Astrocyte of the hippocampus (primary cell): ENCODE measurements at regions not wholly inside any gene's neighbourhood (a gene's known extent, or its start where the extent isn't known, plus 50 kb on each side); places are given as distances from the start of the nearest gene placed in this dataset.
"Not testable (repeated sequence)": the region's sequence is repeated elsewhere in the genome, so short reads cannot be mapped to it uniquely, and the experiment has no call there.

ENCODE experiments used
- DNase-seq: peaks from one replicate; pipeline ENCODE4 v3.0.0; 2011; ENCODE audit warnings: low read depth, low spot score

DNA sequence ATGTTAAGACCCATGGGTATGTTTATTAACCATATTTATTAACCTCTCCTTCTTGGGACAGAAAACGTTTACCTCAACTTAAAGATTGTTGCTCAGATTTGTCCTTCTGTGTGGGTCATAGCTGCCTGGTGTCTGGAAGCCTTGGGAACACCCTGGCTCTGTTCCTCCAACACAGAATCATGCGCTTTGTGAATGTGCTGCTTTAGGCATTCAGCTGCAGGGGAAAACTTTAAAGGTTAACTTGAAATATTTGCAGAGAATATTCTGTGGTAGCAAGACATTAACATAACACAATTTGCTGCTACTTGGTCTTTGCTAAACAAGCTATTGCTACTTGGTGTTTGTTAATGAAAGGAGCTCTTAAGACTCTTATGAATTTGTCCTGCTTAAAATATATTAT is 50.5 kb upstream of the THOC3 start:
- DNase-seq = not testable (repeated sequence)

GRCh38 chr5:176020852-176021251 is 52.7 kb upstream of the THOC3 start:
- not testable (repeated sequence) for DNase-seq

GRCh38 chr5:176023535-176023934 is 55.4 kb upstream of the THOC3 start:
- DNase-seq = not testable (repeated sequence)

GRCh38 chr5:176029445-176029844 is 61.3 kb upstream of the THOC3 start:
- DNase-seq = not testable (repeated sequence)

GRCh38 chr5:176030361-176031117 is 62.4 kb upstream of the THOC3 start:
- DNase-seq = not testable (repeated sequence)

DNA sequence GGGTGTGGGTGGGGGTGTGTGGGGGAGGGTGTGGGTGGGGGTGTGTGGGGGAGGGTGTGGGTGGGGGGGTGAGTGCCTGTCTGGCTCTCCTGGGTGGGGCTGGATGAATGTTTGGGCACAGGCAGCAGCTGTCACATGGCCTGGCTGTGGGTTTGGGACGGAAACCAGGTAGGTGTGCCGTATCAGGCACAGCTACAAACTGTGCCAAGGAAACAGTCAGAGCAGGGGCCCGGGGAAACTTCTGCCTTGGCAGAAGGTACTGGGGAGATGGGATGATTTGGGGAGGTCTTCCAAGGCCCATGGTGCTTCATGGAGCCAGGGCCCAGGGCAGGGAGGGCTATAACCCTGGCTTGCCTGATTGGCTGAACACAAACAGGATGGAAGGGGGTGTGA is 63.0 kb upstream of the THOC3 start:
- not testable (repeated sequence) for DNase-seq

DNA sequence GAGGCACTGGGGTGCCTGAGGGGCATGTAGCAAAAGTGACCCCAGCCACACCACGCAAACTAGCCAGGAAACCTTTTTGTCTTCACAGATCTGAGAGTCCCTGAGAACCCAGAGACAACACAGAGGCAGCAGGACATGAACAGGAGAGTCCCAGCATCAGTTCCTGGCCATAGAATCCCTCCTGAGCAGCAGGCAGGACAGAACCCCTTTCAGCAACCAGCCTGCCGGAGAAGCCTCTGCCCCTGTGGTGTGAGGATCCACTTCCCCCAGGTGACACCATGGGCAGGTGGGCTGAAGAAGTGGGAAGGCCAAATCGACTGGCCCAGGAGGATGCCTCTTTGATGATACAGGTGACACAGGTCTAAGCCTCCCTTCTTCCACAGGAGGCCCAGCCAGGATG is 65.1 kb upstream of the THOC3 start:
- DNase-seq = not testable (repeated sequence)

- not testable (repeated sequence) for DNase-seq
These were observed 66.5 kb upstream of the THOC3 start for GRCh38 chr5:176034407-176035200.

GRCh38 chr5:176035201-176035530 is 67.1 kb upstream of the THOC3 start:
- not testable (repeated sequence) for DNase-seq

- DNase-seq = not testable (repeated sequence)
These were observed 67.7 kb upstream of the THOC3 start for GRCh38 chr5:176035816-176036308.

- DNase-seq = not testable (repeated sequence)
These were observed 68.3 kb upstream of the THOC3 start for GRCh38 chr5:176036391-176036790.

GRCh38 chr5:176037190-176037589 is 69.1 kb upstream of the THOC3 start:
- DNase-seq = not testable (repeated sequence)

DNA sequence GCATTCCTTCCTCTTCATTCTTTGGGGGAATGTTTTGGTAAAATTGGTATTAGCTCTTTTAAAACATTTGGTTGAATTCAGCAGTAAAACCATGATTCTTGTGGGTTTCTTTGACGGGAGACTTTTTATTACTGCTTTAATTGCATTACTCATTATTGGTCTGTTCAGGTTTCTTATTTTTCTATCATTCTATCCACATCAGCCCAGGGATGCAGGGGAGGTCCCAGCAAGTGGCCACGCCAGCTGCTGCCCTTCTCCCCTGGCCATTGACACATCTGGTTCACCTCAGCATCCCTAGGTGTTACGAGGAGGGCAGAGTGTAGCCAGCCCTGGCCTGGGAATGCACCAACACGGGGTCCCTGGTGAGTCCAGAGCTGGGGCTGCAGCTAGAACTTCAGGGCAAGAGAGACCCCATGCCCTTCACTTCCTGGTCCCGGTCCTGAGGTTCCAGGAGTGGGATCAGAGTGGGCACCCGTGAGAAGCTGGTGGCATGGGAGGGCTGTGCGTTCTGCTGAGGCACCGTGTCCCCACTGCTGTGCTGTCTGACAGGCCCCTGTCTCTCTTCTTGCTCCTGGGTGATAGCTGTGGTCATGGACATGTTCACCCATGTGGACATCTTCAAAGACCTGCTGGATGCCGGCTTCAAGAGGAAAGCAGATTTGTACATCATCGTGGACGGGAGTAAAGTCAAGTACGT is 72.1 kb upstream of the THOC3 start:
- not testable (repeated sequence) for DNase-seq

DNA sequence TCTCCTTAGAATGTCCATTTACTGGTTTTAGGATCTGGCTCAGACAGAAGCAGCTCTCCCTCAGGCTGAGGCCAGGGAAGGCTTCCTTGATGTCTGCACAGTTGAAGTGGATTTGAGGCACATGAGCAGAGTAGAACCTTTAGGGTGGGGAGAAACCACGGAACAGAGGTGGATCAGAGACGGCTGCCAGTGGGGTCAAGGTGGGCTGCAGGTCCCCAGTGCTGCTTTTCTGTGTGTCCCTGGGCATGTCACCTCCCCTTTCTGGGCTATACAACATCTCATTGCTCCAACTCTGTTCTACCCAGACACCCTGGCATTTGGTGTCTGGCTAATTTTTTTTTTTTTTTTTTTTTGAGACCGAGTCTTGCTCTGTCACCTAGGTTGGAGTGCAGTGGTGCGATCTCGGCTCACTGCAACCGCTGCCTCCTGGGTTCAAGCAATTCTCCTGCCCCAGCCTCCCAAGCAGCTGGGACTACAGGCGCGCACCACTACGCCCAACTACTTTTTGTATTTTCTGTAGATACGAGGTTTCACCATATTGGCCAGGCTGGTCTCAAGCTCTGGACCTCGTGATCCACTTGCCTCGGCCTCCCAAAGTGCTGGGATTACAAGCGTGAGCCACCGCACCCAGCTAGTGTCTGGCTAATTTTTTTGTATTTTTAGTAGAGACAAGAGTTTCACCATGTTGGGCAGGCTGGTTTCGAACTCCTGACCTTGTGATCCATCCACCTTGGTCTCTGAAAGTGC is 73.3 kb upstream of the THOC3 start:
- not testable (repeated sequence) for DNase-seq

GRCh38 chr5:176042020-176042658 is 74.0 kb upstream of the THOC3 start:
- not testable (repeated sequence) for DNase-seq

DNA sequence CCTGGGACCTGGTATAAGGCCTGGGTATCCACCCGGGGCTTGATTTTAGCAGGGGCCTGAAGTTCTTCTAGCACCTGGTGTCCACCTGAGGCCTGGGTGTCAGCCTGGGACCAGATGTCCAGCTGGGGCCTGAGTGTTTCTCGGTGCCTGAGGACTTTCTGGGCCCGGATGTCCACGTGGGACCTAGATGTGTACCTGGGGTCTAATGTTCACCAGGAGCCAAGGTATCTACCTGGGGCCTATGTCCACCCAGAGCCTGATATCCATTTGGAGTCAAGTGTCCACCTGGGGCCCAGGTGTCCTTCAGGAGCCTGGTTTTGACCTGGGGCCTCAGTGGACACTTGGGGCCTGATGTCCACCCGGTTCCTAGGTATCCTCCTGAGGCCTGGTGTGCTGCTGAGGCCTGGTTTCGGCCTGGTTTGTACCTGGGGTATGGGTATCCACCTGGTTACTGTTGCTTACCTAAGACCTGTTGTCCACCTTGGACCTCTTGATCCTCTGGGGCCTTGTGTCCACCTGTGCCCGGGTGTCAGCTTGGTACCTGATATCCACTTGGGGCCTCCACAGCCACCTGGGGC is 75.2 kb upstream of the THOC3 start:
- DNase-seq = not testable (repeated sequence)

DNA sequence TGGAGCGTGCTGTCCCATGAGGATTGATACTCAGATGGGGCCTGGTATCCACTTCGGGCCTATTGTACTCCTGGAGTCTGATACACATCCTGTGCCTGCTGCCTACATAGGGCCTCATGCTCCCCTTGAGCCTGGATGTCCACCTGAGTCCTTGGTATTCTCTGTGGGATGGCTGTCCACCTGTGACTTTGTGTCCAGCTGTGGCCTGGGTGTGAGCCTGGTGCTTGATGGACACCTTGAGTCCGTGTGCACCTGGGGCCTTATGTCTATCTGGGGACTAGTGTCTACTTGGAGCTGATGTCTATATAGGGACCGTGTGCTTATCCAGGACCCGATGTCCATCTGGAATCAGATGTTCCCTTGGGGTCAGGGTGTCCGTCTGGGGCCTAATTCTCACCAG is 75.9 kb upstream of the THOC3 start:
- not testable (repeated sequence) for DNase-seq

GRCh38 chr5:176044431-176044830 is 76.3 kb upstream of the THOC3 start:
- not testable (repeated sequence) for DNase-seq

GRCh38 chr5:176045442-176045841 is 77.3 kb upstream of the THOC3 start:
- DNase-seq = not testable (repeated sequence)

- DNase-seq = not testable (repeated sequence)
These were observed 80.6 kb upstream of the THOC3 start for GRCh38 chr5:176048671-176049070.
